ENCODE measurements at regions not wholly inside any gene's neighbourhood (a gene's known extent, or its start where the extent isn't known, plus 50 kb on each side); places are given as distances from the start of the nearest gene placed in this dataset.

DNA sequence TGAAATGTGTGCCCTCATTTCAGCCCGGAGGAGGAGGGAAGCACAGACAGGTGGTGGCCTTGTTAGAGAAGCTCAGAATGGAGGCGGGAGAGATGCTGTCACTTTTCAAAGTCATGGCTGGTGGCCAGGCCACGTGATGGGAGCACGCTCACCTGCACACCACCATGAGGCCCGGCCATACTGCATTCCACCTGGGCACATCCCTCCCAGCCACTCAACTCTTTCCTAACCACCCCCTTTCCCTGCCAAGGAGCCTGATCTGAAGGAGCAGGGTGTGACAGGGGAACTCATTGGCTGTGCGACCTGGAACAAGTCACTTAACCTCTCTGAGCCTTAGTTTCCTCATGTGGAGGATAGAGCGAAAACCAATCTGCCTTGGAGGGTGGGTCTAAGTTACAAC, 364.5 kb downstream of the CTTN start:
- no peaks in the 10 kb centered on the region for H3K4me1 ChIP-seq (ENCODE audit: insufficient read depth, low read length)
- no peak overlapping the region for H2AFZ ChIP-seq (ENCODE audit: low read length)
- H3K9me3 ChIP-seq (ENCODE audit: low read length): no peaks in the 10 kb centered on the region
- intact Hi-C loops (cut with micrococcal nuclease; ENCODE audit: unreplicated experiment): no loop called here
- H3K36me3 ChIP-seq (replicated peaks in 1 of 2; ENCODE audit: control insufficient read depth in 1 of 2, insufficient read depth in 2 of 2, low read length in 2 of 2): peaks cover 3 to 27% of the 10 kb centered on the region in 2 experiments; a peak in 3 of 5 replicates
- H4K20me1 ChIP-seq (ENCODE audit: insufficient read depth, low read length): peaks cover 15% of the 10 kb centered on the region; the same call in 1 of the 2 replicates
- no peak overlapping the region for H3K27ac ChIP-seq (ENCODE audit: extremely low read length, insufficient read depth, low read length)
- BruUV-seq (replicated peaks): no TSS peak
- ChIA-PET POLR2A (no interaction called here), CTCF (ENCODE audit: low intra/inter-chr PET ratio, low total read pairs) (no interaction called here)
- H3K79me2 ChIP-seq (ENCODE audit: insufficient read depth, low read length): no peaks in the 10 kb centered on the region
- ATAC-seq (no peak), DNase-seq (ENCODE audit: low spot score) (no peak), FAIRE-seq (no peak)
- no peak overlapping the region for H3K9ac ChIP-seq (ENCODE audit: insufficient read depth, low read depth, low read length)
- TF ChIP-seq ZEB1 (IDR thresholded peaks at IDR 0.05; ENCODE audit: insufficient replicate concordance, low read depth) (no peak), ZNF768 (CRISPR knock-in tag; IDR thresholded peaks at IDR 0.05) (peak; percentile 80)
- H3K4me2 ChIP-seq (ENCODE audit: low read depth, low read length): no peak overlapping the region
- H3K27me3 ChIP-seq (ENCODE audit: control insufficient read depth in 1 of 2, insufficient read depth in 2 of 2, low read length in 2 of 2): no peaks in the 10 kb centered on the region
- no peak overlapping the region for H3K4me3 ChIP-seq (replicated peaks in 1 of 3; ENCODE audit: insufficient read depth in 1 of 3, low read depth in 2 of 3, low read length in 3 of 3)
- in situ Hi-C loops (cut with HindIII; ENCODE audit: extremely low pct_ligation_motif_present, low pct_unique_long_range_greater_than_20kb): no loop called here
- 94% methylated on average over 7 of the region's 7 CpGs for WGBS (ENCODE audit: low lambda C conversion rate)

- Histone ChIP-seq H3K79me2 (ENCODE audit: insufficient read depth, low read length) (no peaks in the 10 kb centered on the region), H3K27me3 (ENCODE audit: control insufficient read depth in 1 of 2, insufficient read depth in 2 of 2, low read length in 2 of 2) (no peaks in the 10 kb centered on the region), H3K9ac (ENCODE audit: insufficient read depth, low read depth, low read length) (no peak overlapping the region), H3K4me3 (replicated peaks in 1 of 3; ENCODE audit: insufficient read depth in 1 of 3, low read depth in 2 of 3, low read length in 3 of 3) (no peak overlapping the region), H3K4me1 (ENCODE audit: insufficient read depth, low read length) (no peaks in the 10 kb centered on the region), H2AFZ (ENCODE audit: low read length) (no peak overlapping the region), H3K27ac (ENCODE audit: extremely low read length, insufficient read depth, low read length) (no peak overlapping the region), H3K4me2 (ENCODE audit: low read depth, low read length) (no peak overlapping the region), H3K36me3 (replicated peaks in 1 of 2; ENCODE audit: control insufficient read depth in 1 of 2, insufficient read depth in 2 of 2, low read length in 2 of 2) (peaks cover 5 to 35% of the 10 kb centered on the region in 2 experiments; a peak in 3 of 5 replicates), H4K20me1 (ENCODE audit: insufficient read depth, low read length) (peaks cover 15% of the 10 kb centered on the region; the same call in 1 of the 2 replicates), H3K9me3 (ENCODE audit: low read length) (no peaks in the 10 kb centered on the region)
- no peak for DNase-seq (ENCODE audit: low spot score)
- no peak for FAIRE-seq
- no peak for ATAC-seq
- in situ Hi-C loops (cut with HindIII; ENCODE audit: extremely low pct_ligation_motif_present, low pct_unique_long_range_greater_than_20kb): no loop called here
- intact Hi-C loops (cut with micrococcal nuclease; ENCODE audit: unreplicated experiment): no loop called here
- WGBS (ENCODE audit: low lambda C conversion rate): 95% methylated on average over 3 of the region's 3 CpGs
- no TSS peak for BruUV-seq (replicated peaks)
- POLR2A ChIA-PET: no interaction called here
- CTCF ChIA-PET (ENCODE audit: low intra/inter-chr PET ratio, low total read pairs): no interaction called here
- TF ChIP-seq SMAD1 (CRISPR knock-in tag; IDR thresholded peaks at IDR 0.05; ENCODE audit: borderline replicate concordance, low read depth): no peak
- no peak for TF ChIP-seq FOSL1 (CRISPR knock-in tag; IDR thresholded peaks at IDR 0.05; ENCODE audit: borderline replicate concordance)
- no peak for TF ChIP-seq PHF20 (CRISPR knock-in tag; IDR thresholded peaks at IDR 0.05)
- TF ChIP-seq RERE (CRISPR knock-in tag; IDR thresholded peaks at IDR 0.05; ENCODE audit: low read depth): no peak
These were observed 365.3 kb downstream of the CTTN start for GRCh38 chr11:70763606-70764005.
